ENCODE measurements at regions not wholly inside any gene's neighbourhood (a gene's known extent, or its start where the extent isn't known, plus 50 kb on each side); places are given as distances from the start of the nearest gene placed in this dataset.

- Histone ChIP-seq H4K20me1 (ENCODE audit: low read depth, low read length) (no peaks in the 10 kb centered on the region), H3F3A (ENCODE audit: insufficient read depth) (peaks cover 22% of the 10 kb centered on the region), H3K27me3 (ENCODE audit: low read length) (no peaks in the 10 kb centered on the region), H3K4me2 (ENCODE audit: low read depth, low read length, poor library complexity, severe bottlenecking) (no peak overlapping the region), H3K9me2 (replicated peaks; ENCODE audit: insufficient read depth, low read length) (no peaks in the 10 kb centered on the region), H3K4me3 (ENCODE audit: insufficient read depth, low read length, poor library complexity, severe bottlenecking) (no peak overlapping the region), H3K9me3 (ENCODE audit: insufficient read depth, low read length) (no peaks in the 10 kb centered on the region), H3K9ac (ENCODE audit: low read length) (no peak overlapping the region), H3K27ac (ENCODE audit: low read depth, low read length) (no peak overlapping the region), H3K36me3 (ENCODE audit: low read length) (no peaks in the 10 kb centered on the region), H3K79me2 (ENCODE audit: insufficient read depth, low read length) (no peaks in the 10 kb centered on the region), H2AFZ (ENCODE audit: low read depth, low read length, severe bottlenecking) (no peak overlapping the region)
- no peak for TF ChIP-seq EZH2phosphoT487 (conservative IDR thresholded peaks at IDR 0.05; ENCODE audit: low read length)
- no peak for TF ChIP-seq CTCF (IDR thresholded peaks at IDR 0.05; ENCODE audit: insufficient read depth, low read length, poor library complexity, severe bottlenecking)
Observed at GRCh38 chr1:172822886-172823285, 164.0 kb downstream of the FASLG start.

GRCh38 chr1:172823534-172823933 is 164.6 kb downstream of the FASLG start:
- no peak for TF ChIP-seq EZH2phosphoT487 (conservative IDR thresholded peaks at IDR 0.05; ENCODE audit: low read length)
- no peak for TF ChIP-seq CTCF (IDR thresholded peaks at IDR 0.05; ENCODE audit: insufficient read depth, low read length, poor library complexity, severe bottlenecking)

GRCh38 chr1:172824209-172824608 is 165.3 kb downstream of the FASLG start:
- H4K20me1 ChIP-seq (ENCODE audit: low read depth, low read length), result no peaks in the 10 kb centered on the region
- no peak overlapping the region for H3K4me3 ChIP-seq (ENCODE audit: insufficient read depth, low read length, poor library complexity, severe bottlenecking)
- H3K9ac ChIP-seq (ENCODE audit: low read length), result no peak overlapping the region
- no peak overlapping the region for H3K4me2 ChIP-seq (ENCODE audit: low read depth, low read length, poor library complexity, severe bottlenecking)
- peaks cover 10% of the 10 kb centered on the region for H3F3A ChIP-seq (ENCODE audit: insufficient read depth)
- no peak overlapping the region for H2AFZ ChIP-seq (ENCODE audit: low read depth, low read length, severe bottlenecking)
- TF ChIP-seq CTCF (IDR thresholded peaks at IDR 0.05; ENCODE audit: insufficient read depth, low read length, poor library complexity, severe bottlenecking), result no peak
- TF ChIP-seq EZH2phosphoT487 (conservative IDR thresholded peaks at IDR 0.05; ENCODE audit: low read length), result no peak
- no peaks in the 10 kb centered on the region for H3K27me3 ChIP-seq (ENCODE audit: low read length)
- H3K9me3 ChIP-seq (ENCODE audit: insufficient read depth, low read length), result no peaks in the 10 kb centered on the region
- H3K36me3 ChIP-seq (ENCODE audit: low read length), result no peaks in the 10 kb centered on the region
- H3K27ac ChIP-seq (ENCODE audit: low read depth, low read length), result no peak overlapping the region
- H3K9me2 ChIP-seq (replicated peaks; ENCODE audit: insufficient read depth, low read length), result no peaks in the 10 kb centered on the region
- H3K79me2 ChIP-seq (ENCODE audit: insufficient read depth, low read length), result no peaks in the 10 kb centered on the region

More at GRCh38 chr1:172823534-172823933, 164.6 kb downstream of the FASLG start:
- H3F3A ChIP-seq (ENCODE audit: insufficient read depth), result peaks cover 17% of the 10 kb centered on the region
- no peaks in the 10 kb centered on the region for H3K9me2 ChIP-seq (replicated peaks; ENCODE audit: insufficient read depth, low read length)
- no peaks in the 10 kb centered on the region for H3K36me3 ChIP-seq (ENCODE audit: low read length)
- no peak overlapping the region for H3K27ac ChIP-seq (ENCODE audit: low read depth, low read length)
- no peak overlapping the region for H3K9ac ChIP-seq (ENCODE audit: low read length)
- no peaks in the 10 kb centered on the region for H3K27me3 ChIP-seq (ENCODE audit: low read length)
- no peak overlapping the region for H2AFZ ChIP-seq (ENCODE audit: low read depth, low read length, severe bottlenecking)
- H4K20me1 ChIP-seq (ENCODE audit: low read depth, low read length), result no peaks in the 10 kb centered on the region
- no peaks in the 10 kb centered on the region for H3K9me3 ChIP-seq (ENCODE audit: insufficient read depth, low read length)
- H3K79me2 ChIP-seq (ENCODE audit: insufficient read depth, low read length), result no peaks in the 10 kb centered on the region
- H3K4me3 ChIP-seq (ENCODE audit: insufficient read depth, low read length, poor library complexity, severe bottlenecking), result no peak overlapping the region
- no peak overlapping the region for H3K4me2 ChIP-seq (ENCODE audit: low read depth, low read length, poor library complexity, severe bottlenecking)

All from SU-DHL-6 (cell line).